Uterus (tissue), 3 donors: ENCODE measurements at regions not wholly inside any gene's neighbourhood (a gene's known extent, or its start where the extent isn't known, plus 50 kb on each side); places are given as distances from the start of the nearest gene placed in this dataset.

ENCODE experiments used
- DNase-seq, 2 donors: peaks; one replicate each; pipeline ENCODE4 v3.0.0-alpha.2; 2019 to 2020
- H3K27ac ChIP-seq, 2 donors: fragments of 200-600 bp; sonication (generic); 1 replicate in 1 of 2; 2 replicates in 1 of 2; pipeline ENCODE4 v1.5.1; 2016 to 2018
- H3K27me3 ChIP-seq, 2 donors: fragments of 200-600 bp; sonication (generic); one replicate each; pipeline ENCODE4 v1.5.1; 2018 to 2019; ENCODE audit warnings: control low read depth in 1 of 2
- H3K36me3 ChIP-seq, 2 donors: fragments of 200-600 bp; sonication (generic); one replicate each; pipeline ENCODE4 v1.5.1; 2019; ENCODE audit warnings: control low read depth in 1 of 2
- H3K4me1 ChIP-seq, 2 donors: fragments of 200-600 bp; sonication (generic); one replicate each; pipeline ENCODE4 v1.5.1; 2018 to 2019; ENCODE audit warnings: control low read depth in 1 of 2
- H3K4me3 ChIP-seq, 2 donors: fragments of 200-600 bp; sonication (generic); 1 replicate in 1 of 2; 2 replicates in 1 of 2; pipeline ENCODE4 v1.5.1; 2018 to 2019; ENCODE audit warnings: mild to moderate bottlenecking in 1 of 2
- H3K9me3 ChIP-seq, 2 donors: fragments of 200-600 bp; sonication (generic); one replicate each; pipeline ENCODE4 v1.5.1; 2019; ENCODE audit warnings: control low read depth in 1 of 2
- POLR2A ChIP-seq, 2 donors: fragments of 450-650 bp; IDR thresholded peaks; one replicate each; pipeline ENCODE4 v1.6.1; 2016; ENCODE audit warnings: antibody characterized with exemption in 2 of 2, mild to moderate bottlenecking in 1 of 2, moderate library complexity in 1 of 2
- intact Hi-C: fragments of 100-400 bp; cut with DNase I; formaldehyde crosslinking; loops from one replicate; pipeline ENCODE4 v1.15.1; 2023; ENCODE audit warnings: low total_unique reads
- TF ChIP-seq, protein P1 (sequence below), 4 experiments: fragments of 200-600 bp in 2 of 4; fragments of 450-650 bp in 2 of 4; sonication (generic) in 2 of 4; IDR thresholded peaks; one replicate each; pipeline ENCODE4 v1.5.1; 2016 to 2019; ENCODE audit warnings: antibody characterized with exemption in 4 of 4, mild to moderate bottlenecking in 2 of 4, moderate library complexity in 1 of 4
- donor health status: DM: yes; HTN: yes; CAD: no.

- Histone ChIP-seq H3K27ac (no peak overlapping the region), H3K4me3 (no peak overlapping the region), H3K4me1 (no peaks in the 10 kb centered on the region), H3K9me3 (no peaks in the 10 kb centered on the region), H3K27me3 (no peaks in the 10 kb centered on the region), H3K36me3 (no peaks in the 10 kb centered on the region)
- no peak for DNase-seq
- TF ChIP-seq, protein P1, sequence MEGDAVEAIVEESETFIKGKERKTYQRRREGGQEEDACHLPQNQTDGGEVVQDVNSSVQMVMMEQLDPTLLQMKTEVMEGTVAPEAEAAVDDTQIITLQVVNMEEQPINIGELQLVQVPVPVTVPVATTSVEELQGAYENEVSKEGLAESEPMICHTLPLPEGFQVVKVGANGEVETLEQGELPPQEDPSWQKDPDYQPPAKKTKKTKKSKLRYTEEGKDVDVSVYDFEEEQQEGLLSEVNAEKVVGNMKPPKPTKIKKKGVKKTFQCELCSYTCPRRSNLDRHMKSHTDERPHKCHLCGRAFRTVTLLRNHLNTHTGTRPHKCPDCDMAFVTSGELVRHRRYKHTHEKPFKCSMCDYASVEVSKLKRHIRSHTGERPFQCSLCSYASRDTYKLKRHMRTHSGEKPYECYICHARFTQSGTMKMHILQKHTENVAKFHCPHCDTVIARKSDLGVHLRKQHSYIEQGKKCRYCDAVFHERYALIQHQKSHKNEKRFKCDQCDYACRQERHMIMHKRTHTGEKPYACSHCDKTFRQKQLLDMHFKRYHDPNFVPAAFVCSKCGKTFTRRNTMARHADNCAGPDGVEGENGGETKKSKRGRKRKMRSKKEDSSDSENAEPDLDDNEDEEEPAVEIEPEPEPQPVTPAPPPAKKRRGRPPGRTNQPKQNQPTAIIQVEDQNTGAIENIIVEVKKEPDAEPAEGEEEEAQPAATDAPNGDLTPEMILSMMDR (IDR thresholded peaks at IDR 0.05) = no peak
- no peak for TF ChIP-seq POLR2A (IDR thresholded peaks at IDR 0.05)
- intact Hi-C loops = no loop called here
These were observed 710.3 kb downstream of the AACS start for GRCh38 chr12:125775507-125775906.

GRCh38 chr12:125776212-125776611 lies 711.0 kb downstream of the AACS start:
- no peak overlapping the region for H3K27ac ChIP-seq
- H3K36me3 ChIP-seq = no peaks in the 10 kb centered on the region
- no peak overlapping the region for H3K4me3 ChIP-seq
- H3K27me3 ChIP-seq = no peaks in the 10 kb centered on the region
- no peaks in the 10 kb centered on the region for H3K9me3 ChIP-seq
- DNase-seq = no peak
- intact Hi-C loops = no loop called here
- TF ChIP-seq, protein P1 (IDR thresholded peaks at IDR 0.05) = no peak
- TF ChIP-seq POLR2A (IDR thresholded peaks at IDR 0.05) = no peak
- no peaks in the 10 kb centered on the region for H3K4me1 ChIP-seq

DNA sequence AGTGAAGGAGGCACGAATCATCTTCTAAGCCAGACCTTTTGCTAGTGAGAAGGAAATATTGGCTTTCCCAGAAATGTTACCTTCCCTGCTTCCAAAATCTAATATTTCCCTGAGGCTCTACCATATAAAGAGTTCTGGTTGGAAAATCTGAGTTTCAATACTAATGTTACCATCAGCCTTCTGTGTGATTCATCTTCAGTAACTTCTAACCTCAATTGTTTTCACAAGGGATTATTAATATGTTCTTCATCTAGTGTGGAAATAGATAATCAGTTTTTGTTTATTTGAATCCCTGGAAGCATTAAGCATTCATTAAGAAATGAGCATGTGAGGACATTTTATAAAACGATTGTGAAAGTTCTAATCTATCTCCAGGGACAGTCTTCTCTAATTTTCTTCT lies 720.9 kb downstream of the AACS start:
- Histone ChIP-seq H3K9me3 (no peaks in the 10 kb centered on the region), H3K36me3 (no peaks in the 10 kb centered on the region), H3K4me1 (no peaks in the 10 kb centered on the region), H3K27ac (no peak overlapping the region), H3K27me3 (no peaks in the 10 kb centered on the region), H3K4me3 (no peak overlapping the region)
- no peak for DNase-seq
- intact Hi-C loops = no loop called here
- TF ChIP-seq POLR2A (IDR thresholded peaks at IDR 0.05) = no peak
- TF ChIP-seq, protein P1 (IDR thresholded peaks at IDR 0.05) = no peak

DNA sequence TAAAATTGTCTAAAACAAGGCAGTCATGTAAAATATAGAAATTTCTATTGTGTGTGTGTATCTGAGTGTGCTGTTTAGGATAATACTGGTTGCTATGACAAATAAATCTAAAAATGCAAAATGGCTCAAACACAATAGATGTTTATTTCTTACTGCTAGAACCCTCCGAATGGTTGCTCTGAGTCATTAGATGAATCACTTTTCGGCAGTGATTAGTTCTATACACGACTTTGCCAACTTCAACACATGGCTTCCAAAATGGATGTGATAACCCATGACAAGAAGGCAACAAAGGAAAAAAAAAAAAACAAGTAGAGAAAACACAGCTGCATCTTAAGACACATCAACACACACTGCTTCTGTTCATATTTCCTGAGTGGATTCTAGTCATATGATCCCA lies 729.2 kb downstream of the AACS start:
- Histone ChIP-seq H3K4me1 (no peaks in the 10 kb centered on the region), H3K4me3 (no peak overlapping the region), H3K36me3 (no peaks in the 10 kb centered on the region), H3K27ac (no peak overlapping the region), H3K9me3 (no peaks in the 10 kb centered on the region), H3K27me3 (no peaks in the 10 kb centered on the region)
- DNase-seq = no peak
- no peak for TF ChIP-seq POLR2A (IDR thresholded peaks at IDR 0.05)
- TF ChIP-seq, protein P1 (IDR thresholded peaks at IDR 0.05) = no peak
- intact Hi-C loops = no loop called here

DNA sequence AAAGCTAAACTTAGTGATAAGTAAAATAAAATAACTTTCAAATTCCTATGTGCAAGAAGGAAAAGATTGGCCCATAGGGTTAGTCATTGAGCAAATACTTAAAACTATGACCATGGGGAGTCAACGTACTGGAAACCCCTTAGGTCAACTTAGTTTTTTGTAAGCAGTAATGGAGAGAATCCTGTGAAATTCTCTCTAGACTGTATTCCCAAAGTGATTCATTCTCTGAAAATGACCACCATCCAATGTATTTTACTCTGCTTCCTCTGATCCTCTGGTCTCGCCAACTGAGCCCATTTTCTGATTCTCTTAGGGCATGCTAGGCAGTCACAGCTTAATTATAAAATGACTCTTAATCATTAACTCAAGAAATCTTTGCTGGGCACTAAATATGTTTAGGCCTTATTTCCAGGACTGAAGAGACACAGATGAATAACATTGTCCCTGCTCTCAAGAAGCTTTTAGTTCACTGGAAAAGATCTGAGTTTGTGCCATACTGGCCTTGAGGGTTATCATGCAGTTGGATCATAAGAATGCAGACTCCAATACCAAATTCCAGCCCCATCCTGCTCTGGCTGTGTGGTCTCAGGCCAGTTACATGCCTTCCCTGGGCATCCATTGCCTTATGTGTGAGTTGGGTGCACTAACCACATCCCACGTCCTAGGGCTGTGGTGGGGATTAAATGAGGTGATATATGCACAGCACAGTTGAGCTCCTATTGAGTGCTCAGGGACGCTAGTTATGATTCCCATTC lies 732.4 kb downstream of the AACS start:
- intact Hi-C loops = no loop called here
- no peaks in the 10 kb centered on the region for H3K27me3 ChIP-seq
- H3K9me3 ChIP-seq = no peaks in the 10 kb centered on the region
- no peak for DNase-seq
- TF ChIP-seq, protein P1 (IDR thresholded peaks at IDR 0.05) = no peak
- no peak for TF ChIP-seq POLR2A (IDR thresholded peaks at IDR 0.05)
- H3K4me3 ChIP-seq = no peak overlapping the region
- no peaks in the 10 kb centered on the region for H3K36me3 ChIP-seq
- H3K27ac ChIP-seq = no peak overlapping the region
- H3K4me1 ChIP-seq = no peaks in the 10 kb centered on the region
